K562 (cell line): ENCODE measurements at regions not wholly inside any gene's neighbourhood (a gene's known extent, or its start where the extent isn't known, plus 50 kb on each side); places are given as distances from the start of the nearest gene placed in this dataset.

Experiments used
- ATAC-seq: fragments of 200-7000 bp; cut with Tn5 transposase; 3 replicates; pipeline ENCODE4 v1.9.1; 2020; ENCODE audit warnings: moderate library complexity
- BruUV-seq: library from RNA; stranded (reverse); fragments of 400-500 nt; replicated peaks from 2 replicates; lab custom pipeline; 2021; lab: Mats Ljungman, UMichigan
- CTCF ChIA-PET: fragments of 300-600 bp; formaldehyde crosslinking; extraction: SDS; loops from one replicate; lab custom pipeline; 2021; ENCODE audit warnings: low intra/inter-chr PET ratio; lab: Yijun Ruan, JAX
- POLR2A ChIA-PET: fragments of 300-600, 350-650 bp; sonication (Branson Sonifier 250); formaldehyde crosslinking; extraction: SDS; loops from one replicate; lab custom pipeline; 2021; ENCODE audit warnings: antibody characterized with exemption, inconsistent platforms; lab: Yijun Ruan, JAX
- DNase-seq, 4 experiments: peaks; one replicate each; pipeline versions ENCODE4 v3.0.0 to v3.0.0-alpha.2; 2011 to 2018; ENCODE audit warnings: low spot score in 3 of 4, mixed read lengths in 3 of 4; ENCODE audit errors: extremely low read depth in 1 of 4
- FAIRE-seq: peaks from 2 replicates; lab custom pipeline; 2011; peaks lifted over from hg19 to GRCh38; lab: Jason Lieb, UNC
- H2AFZ ChIP-seq: 2 replicates; pipeline ENCODE4 v1.6.0; 2011; ENCODE audit warnings: low read depth, low read length, control low read depth, inconsistent platforms
- H3K27ac ChIP-seq: fragments of 200-600 bp; 3 replicates; pipeline ENCODE4 v1.8.0; 2011; ENCODE audit warnings: low read depth, mild to moderate bottlenecking, control low read depth, inconsistent platforms, low read length, moderate library complexity, mixed read lengths; ENCODE audit errors: extremely low read depth
- H3K27me3 ChIP-seq, 2 experiments: fragments of 300-600 bp in 1 of 2; 2 replicates in 1 of 2; 3 replicates in 1 of 2; pipeline versions ENCODE4 v1.6.0 to v1.8.0; 2011; ENCODE audit warnings: inconsistent platforms in 2 of 2, low read length in 2 of 2, mild to moderate bottlenecking in 1 of 2, mixed read lengths in 1 of 2, moderate library complexity in 1 of 2; ENCODE audit not compliant: control insufficient read depth in 2 of 2, insufficient read depth in 2 of 2
- H3K36me3 ChIP-seq: fragments of 300-600 bp; 3 replicates; pipeline ENCODE4 v1.8.0; 2011; ENCODE audit warnings: mild to moderate bottlenecking, low read length, inconsistent platforms; ENCODE audit not compliant: control insufficient read depth, insufficient read depth
- H3K4me1 ChIP-seq, 2 experiments: fragments of 200-600 bp in 1 of 2; replicated peaks in 1 of 2; 2 replicates in 1 of 2; 3 replicates in 1 of 2; pipeline versions ENCODE4 v1.5.1 to v1.8.0; 2011; ENCODE audit warnings: inconsistent platforms in 2 of 2, low read length in 2 of 2, mild to moderate bottlenecking in 1 of 2, mixed read lengths in 1 of 2, moderate library complexity in 1 of 2; ENCODE audit not compliant: control insufficient read depth in 2 of 2, insufficient read depth in 2 of 2
- H3K4me2 ChIP-seq: 2 replicates; pipeline ENCODE4 v1.6.1; 2011; ENCODE audit warnings: low read length, control low read depth, inconsistent platforms, mixed read lengths; ENCODE audit not compliant: insufficient read depth
- H3K4me3 ChIP-seq: fragments of 200-600 bp; sonication (generic), shearing (Covaris generic); 2 replicates; pipeline ENCODE4 v1.5.1; 2016; ENCODE audit warnings: control low read depth, inconsistent platforms
- H3K79me2 ChIP-seq: fragments of 200-600 bp; 3 replicates; pipeline ENCODE4 v1.8.0; 2011; ENCODE audit warnings: low read length, inconsistent platforms; ENCODE audit not compliant: control insufficient read depth, insufficient read depth
- H3K9ac ChIP-seq, 2 experiments: 2 replicates each; pipeline versions ENCODE4 v1.6.0 to v1.6.1; 2011; ENCODE audit warnings: low read depth in 2 of 2, low read length in 2 of 2, control low read depth in 1 of 2, inconsistent platforms in 1 of 2, mild to moderate bottlenecking in 1 of 2, mixed read lengths in 1 of 2; ENCODE audit not compliant: insufficient read depth in 1 of 2
- H3K9me1 ChIP-seq: one replicate; pipeline ENCODE4 v1.6.0; 2011; ENCODE audit warnings: inconsistent platforms, mild to moderate bottlenecking, low read length, moderate library complexity; ENCODE audit not compliant: control insufficient read depth, insufficient read depth
- H3K9me3 ChIP-seq: replicated peaks from 2 replicates; pipeline ENCODE4 v1.5.1; 2011; ENCODE audit warnings: low read depth, low read length, inconsistent platforms; ENCODE audit not compliant: control insufficient read depth, insufficient read depth
- H4K20me1 ChIP-seq: replicated peaks from 2 replicates; pipeline ENCODE4 v1.6.1; 2011; ENCODE audit warnings: low read length, inconsistent platforms, mixed read lengths; ENCODE audit not compliant: control insufficient read depth, insufficient read depth
- CTBP1 ChIP-seq: fragments of 450-650 bp; IDR thresholded peaks from 2 replicates; pipeline ENCODE4 v1.6.1; 2016; ENCODE audit warnings: borderline replicate concordance
- DMBX1 ChIP-seq: fragments of 250-450 bp; sonication (Bioruptor Pico); IDR thresholded peaks from 2 replicates; pipeline ENCODE4 v1.8.0; 2022; ENCODE audit warnings: inconsistent platforms, mild to moderate bottlenecking, moderate library complexity, borderline replicate concordance
- HDAC3 ChIP-seq: fragments of 450-650 bp; IDR thresholded peaks from 2 replicates; pipeline ENCODE4 v1.6.1; 2018; ENCODE audit warnings: borderline replicate concordance, mild to moderate bottlenecking, moderate library complexity; ENCODE audit not compliant: partially characterized antibody
- HMG20A ChIP-seq: fragments of 450-650 bp; formaldehyde crosslinking; conservative IDR thresholded peaks from 2 replicates; pipeline ENCODE4 v1.4.0; 2020; ENCODE audit warnings: mild to moderate bottlenecking, mixed read lengths
- HMG20B ChIP-seq: fragments of 250-450 bp; sonication (Bioruptor Pico); IDR thresholded peaks from 2 replicates; pipeline ENCODE4 v1.5.0; 2021; ENCODE audit warnings: mild to moderate bottlenecking
- SAFB2 ChIP-seq: fragments of 200-400 bp; formaldehyde crosslinking; IDR thresholded peaks from 2 replicates; pipeline ENCODE4 v1.6.1; 2018; ENCODE audit warnings: borderline replicate concordance, low read length, low read depth, moderate library complexity; ENCODE audit not compliant: severe bottlenecking
- ZNF12 ChIP-seq: sonication (generic); formaldehyde crosslinking; IDR thresholded peaks from 2 replicates; pipeline ENCODE4 v1.4.0; 2020; ENCODE audit warnings: mild to moderate bottlenecking, missing genetic modification reagents
- ZNF217 ChIP-seq: sonication (generic); formaldehyde crosslinking; IDR thresholded peaks from 2 replicates; pipeline ENCODE4 v1.8.0; 2022; ENCODE audit warnings: mild to moderate bottlenecking, missing genetic modification reagents
- WGBS: fragments of 100-300 bp; shearing (Covaris generic); methylation state at CpG from one replicate; pipeline ENCODE4 v1.1.6; 2016; ENCODE audit warnings: low coverage, mixed read lengths; ENCODE audit not compliant: insufficient coverage; ENCODE audit errors: missing lambda C conversion rate; 5-methylcytosine and 5-hydroxymethylcytosine counted together
- in situ Hi-C: fragments of 300-500 bp; cut with MboI; formaldehyde crosslinking; loops from 4 replicates; pipeline ENCODE4 v1.15.0; 2018; ENCODE audit warnings: inconsistent platforms, mixed read lengths
- intact Hi-C: fragments of 100-400 bp; cut with micrococcal nuclease; formaldehyde crosslinking; loops from 2 replicates; pipeline ENCODE4 v1.14.2; 2022

DNA sequence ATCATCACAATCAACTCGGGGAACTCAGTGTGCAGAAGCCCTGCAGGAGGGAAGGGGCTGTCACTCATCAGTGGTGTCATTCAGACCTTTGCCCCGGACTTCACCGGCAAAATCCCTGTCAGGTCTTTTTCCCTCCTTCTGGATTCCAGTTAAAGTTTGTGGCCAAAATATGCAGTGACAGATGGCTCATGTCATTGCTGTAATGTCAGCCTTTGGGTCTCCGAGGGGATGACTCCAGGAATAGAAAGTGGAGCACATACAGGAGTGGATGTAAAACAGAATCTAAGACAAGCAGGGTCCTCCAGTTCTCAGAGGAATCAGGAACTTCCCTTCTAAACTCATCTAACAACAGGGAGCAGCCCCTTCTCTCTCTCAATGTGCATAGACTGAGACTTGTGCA is 130.3 kb upstream of the RASSF8 start:
- Histone ChIP-seq H3K9ac (no peak overlapping the region), H3K4me3 (no peak overlapping the region), H3K9me1 (no peaks in the 10 kb centered on the region), H3K9me3 (no peaks in the 10 kb centered on the region), H3K27ac (no peak overlapping the region), H4K20me1 (no peaks in the 10 kb centered on the region), H3K36me3 (no peaks in the 10 kb centered on the region), H3K4me1 (no peaks in the 10 kb centered on the region), H2AFZ (no peak overlapping the region), H3K79me2 (no peaks in the 10 kb centered on the region), H3K27me3 (no peaks in the 10 kb centered on the region), H3K4me2 (no peak overlapping the region)
- ChIA-PET POLR2A (no interaction called here), CTCF (no interaction called here)
- no peak for TF ChIP-seq HMG20B
- no peak for TF ChIP-seq SAFB2
- TF ChIP-seq CTBP1 = no peak
- TF ChIP-seq ZNF217 (CRISPR knock-in tag) = no peak
- no peak for TF ChIP-seq ZNF12 (CRISPR knock-in tag)
- TF ChIP-seq DMBX1 (CRISPR knock-in tag) = no peak
- TF ChIP-seq HDAC3 = no peak
- BruUV-seq = no TSS peak
- in situ Hi-C loops = no loop called here
- no peak for ATAC-seq
- DNase-seq = no peak
- 0% methylated on average over 4 of the region's 4 CpGs for WGBS
- FAIRE-seq = no peak
- intact Hi-C loops = no loop called here

- no peak for FAIRE-seq
Observed at GRCh38 chr12:25829192-25829591, 129.3 kb upstream of the RASSF8 start.

More at GRCh38 chr12:25829192-25829591, 129.3 kb upstream of the RASSF8 start:
- Histone ChIP-seq H3K4me2 (no peak overlapping the region), H3K9me1 (no peaks in the 10 kb centered on the region), H3K9me3 (no peaks in the 10 kb centered on the region), H3K27ac (no peak overlapping the region), H2AFZ (no peak overlapping the region), H3K9ac (no peak overlapping the region), H3K27me3 (no peaks in the 10 kb centered on the region), H4K20me1 (no peaks in the 10 kb centered on the region), H3K79me2 (no peaks in the 10 kb centered on the region)
- DNase-seq (no peak), ATAC-seq (no peak)
- in situ Hi-C loops (no loop called here), intact Hi-C loops (no loop called here)
- CTCF ChIA-PET = no interaction called here
- 0% methylated on average over 3 of the region's 3 CpGs for WGBS
- BruUV-seq = no TSS peak
- TF ChIP-seq HMG20A (CRISPR knock-in tag) = no peak
- TF ChIP-seq, all 486 proteins: peak for 0
- POLR2A ChIA-PET = no interaction called here
- Histone ChIP-seq H3K4me3 (no peak overlapping the region), H3K36me3 (no peaks in the 10 kb centered on the region), H3K4me1 (no peaks in the 10 kb centered on the region)
